ENCODE measurements at regions not wholly inside any gene's neighbourhood (a gene's known extent, or its start where the extent isn't known, plus 50 kb on each side); places are given as distances from the start of the nearest gene placed in this dataset.

GRCh38 chr6:139846538-139847456 lies 472.3 kb upstream of the CITED2 start:
- no peak for DNase-seq

GRCh38 chr6:139844907-139845306 lies 470.5 kb upstream of the CITED2 start:
- no peak for DNase-seq

- DNase-seq: no peak
These were observed 467.4 kb upstream of the CITED2 start for GRCh38 chr6:139841794-139842215.

GRCh38 chr6:139839506-139840156 lies 465.2 kb upstream of the CITED2 start:
- no peak for DNase-seq

GRCh38 chr6:139834232-139834631 lies 459.8 kb upstream of the CITED2 start:
- DNase-seq: no peak

- DNase-seq: no peak
These were observed 459.1 kb upstream of the CITED2 start for GRCh38 chr6:139833592-139833991.

GRCh38 chr6:139832493-139833305 lies 458.3 kb upstream of the CITED2 start:
- no peak for DNase-seq

- no peak for DNase-seq
These were observed 455.1 kb upstream of the CITED2 start for GRCh38 chr6:139829576-139829975.

GRCh38 chr6:139828751-139829519 lies 454.5 kb upstream of the CITED2 start:
- no peak for DNase-seq

- DNase-seq: no peak
These were observed 451.5 kb upstream of the CITED2 start for GRCh38 chr6:139825935-139826374.

- no peak for DNase-seq
These were observed 450.4 kb upstream of the CITED2 start for GRCh38 chr6:139824864-139825263.

- no peak for DNase-seq
These were observed 449.3 kb upstream of the CITED2 start for GRCh38 chr6:139823808-139824126.

- DNase-seq: no peak
These were observed 448.8 kb upstream of the CITED2 start for GRCh38 chr6:139823099-139823807.

GRCh38 chr6:139821676-139822223 lies 447.3 kb upstream of the CITED2 start:
- no peak for DNase-seq

GRCh38 chr6:139820210-139820609 lies 445.8 kb upstream of the CITED2 start:
- DNase-seq: no peak

GRCh38 chr6:139819776-139820175 lies 445.3 kb upstream of the CITED2 start:
- DNase-seq: no peak

GRCh38 chr6:139812939-139813338 lies 438.5 kb upstream of the CITED2 start:
- no peak for DNase-seq

GRCh38 chr6:139801571-139802321 lies 427.3 kb upstream of the CITED2 start:
- no peak for DNase-seq

GRCh38 chr6:139800837-139801236 lies 426.4 kb upstream of the CITED2 start:
- no peak for DNase-seq

GRCh38 chr6:139790527-139790926 lies 416.1 kb upstream of the CITED2 start:
- DNase-seq: no peak

- DNase-seq: no peak
These were observed 409.8 kb upstream of the CITED2 start for GRCh38 chr6:139784222-139784769.

Data from NCI-H446 treated with DMSO at 0.1 percent for 48 hours (cell line).